ENCODE measurements at regions not wholly inside any gene's neighbourhood (a gene's known extent, or its start where the extent isn't known, plus 50 kb on each side); places are given as distances from the start of the nearest gene placed in this dataset.

GRCh38 chr9:79240774-79241173, 331.0 kb upstream of the TLE4 start:
- no peak overlapping the region for H3K27ac ChIP-seq
- no peaks in the 10 kb centered on the region for H3K4me1 ChIP-seq
- no peak for DNase-seq
- intact Hi-C loops (cut with DNase I), result no loop called here
- no peak overlapping the region for H3K9ac ChIP-seq (ENCODE audit: low read depth in 2 of 2, low read length in 2 of 2)
- no peaks in the 10 kb centered on the region for H3K36me3 ChIP-seq
- no peaks in the 10 kb centered on the region for H3K27me3 ChIP-seq
- TF ChIP-seq CTCF (IDR thresholded peaks at IDR 0.05), result no peak
- H3K9me3 ChIP-seq, result no peaks in the 10 kb centered on the region
- H3K4me3 ChIP-seq, result no peak overlapping the region

GRCh38 chr9:79242489-79242888, 329.3 kb upstream of the TLE4 start:
- Histone ChIP-seq H3K4me3 (no peak overlapping the region), H3K27ac (no peak overlapping the region), H3K9ac (ENCODE audit: low read depth in 2 of 2, low read length in 2 of 2) (no peak overlapping the region), H3K27me3 (no peaks in the 10 kb centered on the region), H3K4me1 (no peaks in the 10 kb centered on the region), H3K9me3 (no peaks in the 10 kb centered on the region), H3K36me3 (no peaks in the 10 kb centered on the region)
- no peak for DNase-seq
- intact Hi-C loops (cut with DNase I), result no loop called here
- TF ChIP-seq CTCF (IDR thresholded peaks at IDR 0.05), result no peak

- intact Hi-C loops (cut with DNase I), result no loop called here
- Histone ChIP-seq H3K27me3 (no peaks in the 10 kb centered on the region), H3K27ac (no peak overlapping the region), H3K9me3 (no peaks in the 10 kb centered on the region), H3K36me3 (no peaks in the 10 kb centered on the region), H3K4me1 (no peaks in the 10 kb centered on the region), H3K4me3 (no peak overlapping the region), H3K9ac (ENCODE audit: low read depth in 2 of 2, low read length in 2 of 2) (no peak overlapping the region)
- TF ChIP-seq CTCF (IDR thresholded peaks at IDR 0.05), result no peak
- no peak for DNase-seq
Observed at GRCh38 chr9:79246170-79246569, 325.6 kb upstream of the TLE4 start.

- Histone ChIP-seq H3K9me3 (no peaks in the 10 kb centered on the region), H3K9ac (ENCODE audit: low read depth in 2 of 2, low read length in 2 of 2) (no peak overlapping the region), H3K36me3 (no peaks in the 10 kb centered on the region), H3K27me3 (no peaks in the 10 kb centered on the region), H3K4me1 (no peaks in the 10 kb centered on the region), H3K4me3 (no peak overlapping the region), H3K27ac (no peak overlapping the region)
- DNase-seq, result no peak
- intact Hi-C loops (cut with DNase I), result no loop called here
- no peak for TF ChIP-seq CTCF (IDR thresholded peaks at IDR 0.05)
Observed at GRCh38 chr9:79247021-79247420, 324.7 kb upstream of the TLE4 start.

- no peak for TF ChIP-seq CTCF (IDR thresholded peaks at IDR 0.05)
- Histone ChIP-seq H3K36me3 (no peaks in the 10 kb centered on the region), H3K9me3 (no peaks in the 10 kb centered on the region), H3K4me3 (no peak overlapping the region), H3K27ac (no peak overlapping the region), H3K4me1 (no peaks in the 10 kb centered on the region), H3K9ac (ENCODE audit: low read depth in 2 of 2, low read length in 2 of 2) (no peak overlapping the region), H3K27me3 (no peaks in the 10 kb centered on the region)
- no peak for DNase-seq
- intact Hi-C loops (cut with DNase I), result no loop called here
Observed at GRCh38 chr9:79250806-79251205, 321.0 kb upstream of the TLE4 start.

All from colonic mucosa (tissue), 4 donors.